T-helper 9 cell (primary cell): ENCODE measurements at regions not wholly inside any gene's neighbourhood (a gene's known extent, or its start where the extent isn't known, plus 50 kb on each side); places are given as distances from the start of the nearest gene placed in this dataset.

Source experiments
- DNase-seq: peaks from one replicate; pipeline ENCODE4 v3.0.0-alpha.2; 2020

- no peak for DNase-seq
Observed at GRCh38 chr6:6843057-6843627, 254.6 kb downstream of the LY86 start.

GRCh38 chr6:6843777-6844176 is 255.3 kb downstream of the LY86 start:
- no peak for DNase-seq

GRCh38 chr6:6844530-6844929 is 256.0 kb downstream of the LY86 start:
- no peak for DNase-seq

- no peak for DNase-seq
Observed at GRCh38 chr6:6845603-6846002, 257.1 kb downstream of the LY86 start.

DNA sequence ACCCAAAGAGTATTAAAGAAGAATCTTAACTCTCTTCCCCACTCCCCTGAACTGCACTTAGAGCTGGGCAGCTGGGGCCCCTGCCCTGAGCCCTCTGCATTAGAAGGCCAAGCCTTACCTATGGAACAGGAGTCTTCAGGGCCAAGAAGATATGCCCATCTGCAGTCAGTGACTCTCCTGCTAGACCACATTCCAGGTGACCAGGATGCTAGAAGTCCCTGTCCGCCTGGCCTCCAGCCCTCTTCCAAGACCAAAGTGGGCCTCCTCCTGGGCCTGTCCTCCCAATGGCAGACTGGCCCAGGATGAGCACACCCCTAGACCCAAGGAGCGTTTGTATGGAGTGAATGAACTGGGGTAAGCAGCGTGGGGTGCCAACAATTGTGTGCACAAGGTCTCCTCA is 259.1 kb downstream of the LY86 start:
- no peak for DNase-seq

GRCh38 chr6:6851059-6851948 is 256.5 kb upstream of the RREB1 start:
- DNase-seq, result no peak

- DNase-seq, result no peak
Observed at GRCh38 chr6:6851949-6852261, 255.9 kb upstream of the RREB1 start.

- no peak for DNase-seq
Observed at GRCh38 chr6:6856538-6857523, 250.9 kb upstream of the RREB1 start.

GRCh38 chr6:6857528-6857927 is 250.2 kb upstream of the RREB1 start:
- DNase-seq, result no peak

GRCh38 chr6:6858533-6858982 is 249.2 kb upstream of the RREB1 start:
- no peak for DNase-seq

GRCh38 chr6:6859105-6859504 is 248.7 kb upstream of the RREB1 start:
- no peak for DNase-seq

DNA sequence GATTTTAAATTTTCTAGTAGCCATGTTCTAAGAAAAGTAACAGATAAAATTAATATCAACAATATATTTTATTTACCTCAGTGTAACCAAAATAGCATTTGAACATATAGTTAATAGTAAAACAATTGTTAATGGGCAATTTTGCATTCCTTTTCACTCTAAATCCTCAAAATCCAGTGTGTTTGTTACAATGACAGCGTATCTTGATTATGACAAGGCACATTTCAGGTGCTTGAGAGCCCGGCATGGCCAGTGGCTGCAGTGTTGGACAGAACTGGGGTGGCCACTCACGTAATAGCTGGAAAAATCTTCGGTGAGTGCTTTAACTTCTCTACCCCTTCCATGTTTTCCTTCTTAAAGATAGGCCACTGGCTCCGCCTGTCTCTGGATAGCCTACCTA is 248.0 kb upstream of the RREB1 start:
- no peak for DNase-seq

DNA sequence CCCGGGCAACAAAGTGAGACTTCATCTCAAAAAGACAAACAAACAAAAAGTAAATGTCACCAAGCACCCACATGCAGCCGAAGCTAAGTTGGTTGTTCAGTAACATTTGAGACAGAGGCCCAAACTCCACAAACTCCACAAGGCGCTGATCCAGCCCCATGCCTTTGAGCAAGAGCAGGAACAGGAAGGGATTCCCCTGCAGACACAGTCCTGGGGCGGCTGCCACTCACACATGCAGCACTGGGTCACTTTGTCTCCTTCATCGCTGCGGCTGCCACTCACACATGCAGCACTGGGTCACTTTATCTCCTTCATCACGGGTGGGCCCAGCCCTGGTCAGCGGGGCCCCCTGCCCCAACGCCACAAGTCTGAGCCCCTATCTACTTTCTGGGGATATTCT is 246.9 kb upstream of the RREB1 start:
- no peak for DNase-seq

DNA sequence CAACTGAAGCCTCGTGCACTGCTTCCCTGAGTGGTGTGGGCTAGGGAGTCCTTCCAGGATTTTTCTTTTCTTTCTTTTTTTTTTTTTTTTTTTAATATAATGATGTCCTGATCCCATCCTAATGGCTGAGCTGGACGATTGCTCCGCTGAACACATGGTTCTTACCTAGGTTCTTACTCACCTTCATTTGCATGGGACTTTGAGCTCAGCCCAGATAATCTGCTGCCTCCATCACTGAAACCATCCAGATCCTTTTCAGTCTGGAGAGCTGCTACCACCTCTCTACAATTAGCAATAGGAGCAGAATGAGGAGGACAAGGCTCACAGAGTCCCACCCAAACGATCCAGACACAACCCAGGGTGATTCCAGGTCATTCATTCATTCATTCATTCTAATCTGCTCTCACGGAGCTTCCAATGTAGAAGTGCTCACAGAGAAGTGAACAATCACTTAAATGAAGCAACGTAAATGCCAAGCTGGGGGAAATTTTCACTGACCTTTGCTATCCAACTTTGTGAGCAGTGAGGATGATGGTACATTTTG is 246.3 kb upstream of the RREB1 start:
- no peak for DNase-seq

GRCh38 chr6:6861995-6862394 is 245.8 kb upstream of the RREB1 start:
- no peak for DNase-seq

GRCh38 chr6:6863970-6864639 is 243.7 kb upstream of the RREB1 start:
- DNase-seq, result no peak

DNA sequence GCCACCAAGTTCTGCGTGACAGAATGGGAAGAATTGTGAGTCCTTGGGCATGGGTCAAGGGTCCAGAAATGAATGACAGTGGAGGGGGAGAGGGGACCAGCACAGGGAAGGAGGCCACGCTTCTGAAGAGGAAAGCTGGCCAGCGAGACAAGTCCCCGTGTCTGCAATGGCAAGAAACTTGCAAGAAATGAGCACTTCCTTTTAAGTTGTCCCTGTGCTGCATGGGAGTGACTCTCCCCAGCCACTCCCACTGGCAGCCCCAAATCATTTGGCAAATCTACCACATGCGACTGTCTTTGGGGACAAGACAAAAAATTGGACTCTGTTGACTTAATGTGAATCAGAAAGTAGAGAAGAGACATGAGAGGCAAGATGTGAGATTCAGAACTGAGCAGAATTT is 242.2 kb upstream of the RREB1 start:
- DNase-seq, result no peak

- no peak for DNase-seq
Observed at GRCh38 chr6:6866656-6867403, 240.9 kb upstream of the RREB1 start.

DNA sequence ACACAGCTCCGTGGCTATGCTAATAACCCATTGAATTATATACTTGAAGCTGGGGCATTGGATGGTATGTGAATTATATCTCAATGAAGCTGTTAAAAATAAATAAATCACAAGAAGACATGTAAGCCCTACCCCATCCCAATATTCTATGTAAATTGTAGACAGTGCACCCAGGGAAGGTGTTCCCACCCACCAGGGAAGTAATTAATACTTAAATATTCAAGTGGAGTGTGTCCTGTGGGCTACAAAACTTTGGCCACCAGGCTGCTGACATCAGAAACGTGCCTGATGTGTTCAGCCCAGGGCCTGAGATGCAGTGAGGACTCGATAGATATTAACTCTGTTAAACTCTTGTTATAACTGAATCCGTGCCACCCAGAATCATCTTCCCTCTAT is 240.4 kb upstream of the RREB1 start:
- no peak for DNase-seq

DNA sequence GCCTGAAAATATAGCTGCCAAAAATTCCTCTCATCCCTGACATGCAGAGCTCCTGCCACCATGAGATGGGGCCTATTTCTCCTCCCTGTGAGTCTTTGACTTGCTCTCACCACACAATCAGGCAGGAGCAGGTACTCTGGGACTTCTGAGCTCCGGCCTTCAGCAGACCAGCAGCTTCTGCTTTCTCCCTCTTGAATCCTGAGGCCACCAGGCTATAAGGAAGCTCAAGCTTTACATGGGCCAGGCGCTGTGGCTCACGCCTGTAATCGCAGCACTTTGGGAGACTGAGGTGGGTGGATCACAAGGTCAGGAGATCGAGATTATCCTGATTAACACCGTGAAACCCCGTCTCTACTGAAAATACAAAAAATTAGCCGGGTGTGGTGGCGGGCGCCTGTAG is 238.7 kb upstream of the RREB1 start:
- DNase-seq, result no peak

DNA sequence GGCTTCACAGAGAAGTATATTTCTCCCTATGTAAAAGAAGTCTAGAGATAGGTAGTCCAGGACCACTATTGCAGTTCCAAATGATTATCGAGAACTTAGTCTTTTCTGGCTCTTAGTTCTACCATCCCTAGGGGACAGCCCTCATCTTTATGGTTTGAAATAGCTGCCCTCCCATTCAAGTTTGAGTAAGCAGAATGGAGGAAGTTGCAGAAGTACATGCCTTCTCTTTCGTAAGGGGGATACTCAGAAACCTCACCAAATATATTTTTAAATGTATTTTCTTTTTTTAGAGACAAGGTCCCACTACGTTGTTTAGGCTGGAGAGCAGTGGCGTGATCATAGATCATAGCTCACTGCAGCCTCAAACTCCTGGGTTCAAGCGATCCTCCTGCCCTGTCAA is 236.8 kb upstream of the RREB1 start:
- no peak for DNase-seq
